ENCODE measurements at regions not wholly inside any gene's neighbourhood (a gene's known extent, or its start where the extent isn't known, plus 50 kb on each side); places are given as distances from the start of the nearest gene placed in this dataset.
A peak's percentile ranks its signal among the peaks of the same experiment; 100 is the strongest.

- Histone ChIP-seq H3K4me1 (ENCODE audit: control insufficient read depth in 1 of 2, insufficient read depth in 2 of 2, low read length in 2 of 2) (no peaks in the 10 kb centered on the region), H3K9ac (ENCODE audit: insufficient read depth, low read length, poor library complexity, severe bottlenecking) (no peak overlapping the region), H4K20me1 (ENCODE audit: insufficient read depth, low read length) (no peaks in the 10 kb centered on the region), H3K36me3 (replicated peaks in 1 of 2; ENCODE audit: control insufficient read depth in 1 of 2, insufficient read depth in 2 of 2, low read length in 2 of 2) (no peaks in the 10 kb centered on the region), H2AFZ (ENCODE audit: insufficient read depth, low read depth, low read length, poor library complexity, severe bottlenecking) (no peak overlapping the region), H3K27me3 (ENCODE audit: control insufficient read depth in 2 of 2, insufficient read depth in 2 of 2, low read length in 2 of 2) (no peaks in the 10 kb centered on the region), H3K4me3 (replicated peaks in 1 of 3; ENCODE audit: low read depth in 2 of 3, low read length in 3 of 3) (no peak overlapping the region), H3K4me2 (replicated peaks; ENCODE audit: extremely low read depth, low read length, poor library complexity, severe bottlenecking) (no peak overlapping the region), H3K27ac (ENCODE audit: low read depth in 1 of 2, low read length in 2 of 2) (no peak overlapping the region), H3K79me2 (ENCODE audit: insufficient read depth, low read length) (no peaks in the 10 kb centered on the region), H3K9me3 (replicated peaks in 1 of 2; ENCODE audit: control insufficient read depth in 1 of 2, insufficient read depth in 1 of 2, low read length in 2 of 2) (no peaks in the 10 kb centered on the region)
- Mint-ChIP-seq H3K36me3 (no peaks in the 10 kb centered on the region), H3K4me1 (no peaks in the 10 kb centered on the region), H3K27ac (no peak overlapping the region), H3K4me3 (no peak overlapping the region), H3K27me3 (ENCODE audit: low read depth in 3 of 3) (no peaks in the 10 kb centered on the region), H3K9me3 (peaks cover 0 to 3% (median under 1%) of the 10 kb centered on the region in 7 donors)
- WGBS (ENCODE audit: insufficient coverage), result no CpG with 5 or more reads among the region's 2 CpGs
- no peak for DNase-seq
- intact Hi-C loops (cut with micrococcal nuclease), result no loop called here
- no peak for TF ChIP-seq CTCF (IDR thresholded peaks at IDR 0.05)
Measured at GRCh38 chr2:123578016-123578415, 447.1 kb upstream of the CNTNAP5 start.

- Histone ChIP-seq H3K9ac (ENCODE audit: insufficient read depth, low read length, poor library complexity, severe bottlenecking) (no peak overlapping the region), H3K4me1 (ENCODE audit: control insufficient read depth in 1 of 2, insufficient read depth in 2 of 2, low read length in 2 of 2) (no peaks in the 10 kb centered on the region), H3K4me3 (replicated peaks in 1 of 3; ENCODE audit: low read depth in 2 of 3, low read length in 3 of 3) (no peak overlapping the region), H3K9me3 (replicated peaks in 1 of 2; ENCODE audit: control insufficient read depth in 1 of 2, insufficient read depth in 1 of 2, low read length in 2 of 2) (peaks cover 3 to 8% of the 10 kb centered on the region in 2 donors), H3K27ac (ENCODE audit: low read depth in 1 of 2, low read length in 2 of 2) (no peak overlapping the region), H3K27me3 (ENCODE audit: control insufficient read depth in 2 of 2, insufficient read depth in 2 of 2, low read length in 2 of 2) (no peaks in the 10 kb centered on the region), H2AFZ (ENCODE audit: insufficient read depth, low read depth, low read length, poor library complexity, severe bottlenecking) (no peak overlapping the region), H3K4me2 (replicated peaks; ENCODE audit: extremely low read depth, low read length, poor library complexity, severe bottlenecking) (no peak overlapping the region), H3K36me3 (replicated peaks in 1 of 2; ENCODE audit: control insufficient read depth in 1 of 2, insufficient read depth in 2 of 2, low read length in 2 of 2) (no peaks in the 10 kb centered on the region), H4K20me1 (ENCODE audit: insufficient read depth, low read length) (no peaks in the 10 kb centered on the region), H3K79me2 (ENCODE audit: insufficient read depth, low read length) (no peaks in the 10 kb centered on the region)
- Mint-ChIP-seq H3K27me3 (ENCODE audit: low read depth in 3 of 3) (peaks cover 0 to 2% (median 0%) of the 10 kb centered on the region in 3 donors), H3K9me3 (peaks cover 5 to 14% (median 8%) of the 10 kb centered on the region in 7 donors), H3K36me3 (no peaks in the 10 kb centered on the region), H3K4me3 (no peak overlapping the region), H3K27ac (no peak overlapping the region), H3K4me1 (peaks cover 7% of the 10 kb centered on the region)
- no CpG with 5 or more reads among the region's 1 CpG for WGBS (ENCODE audit: insufficient coverage)
- intact Hi-C loops (cut with micrococcal nuclease), result no loop called here
- no peak for TF ChIP-seq CTCF (IDR thresholded peaks at IDR 0.05)
- DNase-seq, result peak in 1 of 3 donors; percentile 6
Measured at GRCh38 chr2:123596621-123597020, 428.5 kb upstream of the CNTNAP5 start.

All from CD14-positive monocyte (primary cell).